KMS-11 (cell line): ENCODE measurements at regions not wholly inside any gene's neighbourhood (a gene's known extent, or its start where the extent isn't known, plus 50 kb on each side); places are given as distances from the start of the nearest gene placed in this dataset.
"Not testable (repeated sequence)": the region's sequence is repeated elsewhere in the genome, so short reads cannot be mapped to it uniquely, and the experiment has no call there.

ENCODE experiments used
- H2AFZ ChIP-seq: fragments of 200-600 bp; sonication (generic); 2 replicates; pipeline ENCODE4 v1.6.1; 2016; ENCODE audit warnings: antibody characterized with exemption, mixed run types, low read depth
- H3K27ac ChIP-seq: fragments of 200-600 bp; sonication (generic); 2 replicates; pipeline ENCODE4 v1.6.1; 2016; ENCODE audit warnings: mild to moderate bottlenecking, mixed run types
- H3K27me3 ChIP-seq: fragments of 200-600 bp; sonication (generic); 2 replicates; pipeline ENCODE4 v1.6.1; 2017; ENCODE audit warnings: mild to moderate bottlenecking, low read depth, mixed run types, moderate library complexity; ENCODE audit not compliant: insufficient read depth
- H3K36me3 ChIP-seq: fragments of 200-600 bp; sonication (generic); 2 replicates; pipeline ENCODE4 v1.6.1; 2017; ENCODE audit warnings: mild to moderate bottlenecking, mixed run types; ENCODE audit not compliant: insufficient read depth
- H3K4me1 ChIP-seq: fragments of 200-600 bp; sonication (generic); 2 replicates; pipeline ENCODE4 v1.6.1; 2016; ENCODE audit warnings: mild to moderate bottlenecking, low read depth, mixed run types; ENCODE audit not compliant: poor library complexity, severe bottlenecking
- H3K4me2 ChIP-seq: fragments of 200-600 bp; sonication (generic); 2 replicates; pipeline ENCODE4 v1.7.0; 2016; ENCODE audit warnings: mild to moderate bottlenecking, mixed run types
- H3K4me3 ChIP-seq: fragments of 200-600 bp; sonication (generic); IDR thresholded peaks from 2 replicates; pipeline ENCODE4 v1.6.1; 2017; ENCODE audit warnings: low read depth, low read length, mixed read lengths; ENCODE audit not compliant: insufficient read depth
- H3K79me2 ChIP-seq: fragments of 200-600 bp; sonication (generic); 2 replicates; pipeline ENCODE4 v1.6.1; 2016; ENCODE audit warnings: low read depth, mixed run types; ENCODE audit not compliant: insufficient read depth
- H3K9ac ChIP-seq: fragments of 200-600 bp; sonication (generic); 2 replicates; pipeline ENCODE4 v1.6.1; 2016; ENCODE audit warnings: mild to moderate bottlenecking, mixed run types
- H4K20me1 ChIP-seq: fragments of 200-600 bp; sonication (generic); 2 replicates; pipeline ENCODE4 v1.6.1; 2016; ENCODE audit warnings: mild to moderate bottlenecking, mixed run types; ENCODE audit not compliant: insufficient read depth
- CTCF ChIP-seq: fragments of 200-600 bp; sonication (generic); conservative IDR thresholded peaks from 2 replicates; pipeline ENCODE4 v1.6.1; 2017; ENCODE audit warnings: low read depth, mild to moderate bottlenecking, antibody characterized with exemption, low read length, moderate library complexity, mixed read lengths

DNA sequence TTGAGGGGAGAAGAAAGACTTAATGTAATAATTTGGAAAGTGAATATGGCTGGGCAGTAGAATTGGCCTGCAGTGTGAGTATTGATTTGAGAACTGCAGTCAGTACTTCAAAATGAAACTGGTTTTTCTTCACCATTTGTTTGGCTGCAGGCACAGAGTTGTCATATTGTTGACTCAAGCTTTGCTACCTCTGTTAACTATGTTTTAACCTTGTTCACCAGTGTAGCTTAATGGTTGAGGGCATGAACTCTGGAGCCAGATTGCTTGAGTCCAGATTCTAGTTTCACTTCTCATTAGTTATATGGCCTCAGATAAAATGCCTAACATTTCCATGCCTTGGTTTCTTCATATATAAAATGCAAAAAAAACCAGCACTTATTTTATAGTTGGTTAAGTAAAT is 64.1 kb downstream of the CFAP44 start:
- Histone ChIP-seq H3K4me2 (no peak overlapping the region), H3K4me3 (no peak overlapping the region), H2AFZ (no peak overlapping the region), H3K4me1 (no peaks in the 10 kb centered on the region), H3K36me3 (no peaks in the 10 kb centered on the region), H3K27me3 (no peaks in the 10 kb centered on the region), H3K27ac (no peak overlapping the region), H4K20me1 (no peaks in the 10 kb centered on the region), H3K79me2 (no peaks in the 10 kb centered on the region), H3K9ac (no peak overlapping the region)
- no peak for TF ChIP-seq CTCF

DNA sequence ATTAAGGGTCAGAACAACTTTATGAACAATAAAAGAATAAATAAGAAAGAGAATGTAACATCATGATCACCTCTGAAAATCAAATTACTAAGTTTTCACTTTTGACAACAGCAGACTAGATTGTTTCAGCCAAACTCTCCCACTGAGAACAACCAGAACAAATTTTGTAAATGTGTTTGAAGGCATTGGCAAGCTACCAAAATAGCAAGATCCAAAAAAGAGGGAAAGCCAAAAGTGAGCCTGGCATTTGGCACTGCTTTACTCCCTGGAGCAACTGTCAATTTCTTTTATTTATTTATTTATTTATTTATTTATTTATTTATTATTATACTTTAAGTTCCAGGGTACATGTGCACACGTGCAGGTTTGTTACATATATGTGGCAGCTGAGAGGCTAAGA is 67.2 kb downstream of the CFAP44 start:
- Histone ChIP-seq H2AFZ (no peak overlapping the region), H3K27me3 (no peaks in the 10 kb centered on the region), H3K9ac (no peak overlapping the region), H3K4me2 (no peak overlapping the region), H3K4me1 (no peaks in the 10 kb centered on the region), H3K79me2 (no peaks in the 10 kb centered on the region), H3K27ac (no peak overlapping the region), H3K4me3 (no peak overlapping the region), H3K36me3 (no peaks in the 10 kb centered on the region), H4K20me1 (no peaks in the 10 kb centered on the region)
- TF ChIP-seq CTCF, result no peak

DNA sequence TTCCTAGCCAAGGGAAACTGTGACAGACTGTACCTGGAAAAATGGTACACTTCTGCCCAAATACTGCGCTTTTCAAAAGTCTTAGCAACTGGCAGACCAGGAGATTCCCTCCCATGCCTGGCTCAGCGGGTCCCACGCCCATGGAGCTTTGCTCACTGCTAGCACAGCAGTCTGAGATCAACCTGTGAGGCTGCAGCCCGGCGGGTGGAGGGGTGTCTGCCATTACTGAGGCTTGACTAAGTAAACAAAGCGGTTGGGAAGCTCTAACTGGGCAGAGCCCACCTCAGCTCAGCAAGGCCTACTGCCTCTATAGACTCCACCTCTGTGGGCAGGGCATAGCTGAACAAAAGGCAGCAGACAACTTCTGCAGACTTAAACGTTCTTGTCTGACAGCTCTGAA is 74.5 kb downstream of the CFAP44 start:
- not testable (repeated sequence) for H4K20me1 ChIP-seq, H3K36me3 ChIP-seq, H2AFZ ChIP-seq, H3K4me1 ChIP-seq, H3K4me2 ChIP-seq, H3K27ac ChIP-seq, H3K4me3 ChIP-seq, H3K27me3 ChIP-seq, H3K9ac ChIP-seq, H3K79me2 ChIP-seq

DNA sequence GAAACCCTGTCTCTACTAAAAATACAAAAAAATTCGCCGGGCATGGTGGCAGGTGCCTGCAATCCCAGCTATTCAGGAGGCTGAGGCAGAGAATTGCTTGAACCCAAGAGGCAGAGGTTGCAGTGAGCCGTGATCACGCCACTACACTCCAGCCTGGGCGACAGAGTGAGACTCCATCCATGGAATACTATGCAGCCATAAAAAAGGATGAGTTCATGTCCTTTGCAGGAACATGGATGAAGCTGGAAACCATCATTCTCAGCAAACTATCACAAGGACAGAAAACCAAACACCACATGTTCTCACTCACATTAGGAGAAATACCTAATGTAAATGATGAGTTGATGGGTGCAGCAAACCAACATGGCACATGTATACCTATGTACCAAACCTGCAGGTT is 86.0 kb downstream of the CFAP44 start:
- not testable (repeated sequence) for H3K4me3 ChIP-seq, H3K27ac ChIP-seq, H3K4me1 ChIP-seq, H3K4me2 ChIP-seq, H2AFZ ChIP-seq, H3K9ac ChIP-seq, H3K36me3 ChIP-seq, H3K79me2 ChIP-seq, H4K20me1 ChIP-seq, H3K27me3 ChIP-seq

DNA sequence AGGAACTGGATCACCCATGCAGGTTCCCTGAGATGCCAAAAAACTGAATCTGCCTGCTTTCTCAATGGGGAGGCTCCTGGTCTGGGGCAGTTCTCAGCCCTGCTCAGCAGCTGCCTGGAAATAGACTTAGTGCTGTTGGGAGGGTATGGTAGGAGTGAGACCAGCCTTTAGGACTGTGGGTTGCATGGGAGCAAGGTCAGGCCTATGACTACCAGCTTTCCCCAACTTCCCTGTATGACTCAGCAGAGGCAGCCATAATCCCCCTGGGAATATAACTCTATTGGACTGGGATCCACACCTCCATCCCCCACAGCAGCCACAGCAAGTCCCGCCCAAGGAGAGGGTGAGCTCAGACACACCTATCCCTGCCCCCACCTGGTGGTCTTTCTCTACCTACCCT is 87.0 kb downstream of the CFAP44 start:
- Histone ChIP-seq H3K4me1 (no peaks in the 10 kb centered on the region), H3K4me2 (no peak overlapping the region), H3K79me2 (no peaks in the 10 kb centered on the region), H3K4me3 (no peak overlapping the region), H3K9ac (no peak overlapping the region), H3K27ac (no peak overlapping the region), H3K27me3 (no peaks in the 10 kb centered on the region), H2AFZ (no peak overlapping the region), H3K36me3 (no peaks in the 10 kb centered on the region), H4K20me1 (no peaks in the 10 kb centered on the region)
- TF ChIP-seq CTCF, result no peak
